A673 (cell line): ENCODE measurements at regions not wholly inside any gene's neighbourhood (a gene's known extent, or its start where the extent isn't known, plus 50 kb on each side); places are given as distances from the start of the nearest gene placed in this dataset.

Experiments used
- EZH2 ChIP-seq: fragments of 200-600 bp; sonication (generic); IDR thresholded peaks from 2 replicates; pipeline ENCODE4 v1.6.1; 2017; ENCODE audit warnings: borderline replicate concordance, low read depth, mild to moderate bottlenecking, mixed read lengths, antibody characterized with exemption, low read length; ENCODE audit not compliant: poor library complexity, severe bottlenecking
- TF ChIP-seq, protein P1 (sequence below): fragments of 300-800, 200-600 bp; sonication (generic); conservative IDR thresholded peaks from 2 replicates; pipeline ENCODE4 v1.5.1; 2017; ENCODE audit warnings: low read depth, mild to moderate bottlenecking, antibody characterized with exemption, low read length, moderate library complexity, mixed read lengths

DNA sequence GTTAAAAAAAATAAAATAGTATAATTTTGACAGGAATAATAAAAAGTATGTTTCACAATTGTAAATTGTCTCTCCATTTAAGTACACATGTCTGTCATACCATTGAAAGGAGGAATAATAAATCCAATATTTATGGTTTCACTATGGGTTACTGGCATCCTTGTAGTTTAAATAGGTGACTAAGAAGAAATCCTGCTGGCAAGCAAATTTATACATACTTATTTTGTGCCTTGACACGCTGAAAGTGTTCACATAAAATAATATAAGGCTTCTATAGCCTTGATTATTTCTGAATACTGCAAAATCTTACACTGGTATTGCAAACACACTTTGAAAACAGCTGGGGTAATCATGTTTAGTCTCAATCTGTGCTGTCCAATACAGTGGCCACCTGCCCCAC, 138.3 kb upstream of the ETAA1 start:
- TF ChIP-seq, protein P1, sequence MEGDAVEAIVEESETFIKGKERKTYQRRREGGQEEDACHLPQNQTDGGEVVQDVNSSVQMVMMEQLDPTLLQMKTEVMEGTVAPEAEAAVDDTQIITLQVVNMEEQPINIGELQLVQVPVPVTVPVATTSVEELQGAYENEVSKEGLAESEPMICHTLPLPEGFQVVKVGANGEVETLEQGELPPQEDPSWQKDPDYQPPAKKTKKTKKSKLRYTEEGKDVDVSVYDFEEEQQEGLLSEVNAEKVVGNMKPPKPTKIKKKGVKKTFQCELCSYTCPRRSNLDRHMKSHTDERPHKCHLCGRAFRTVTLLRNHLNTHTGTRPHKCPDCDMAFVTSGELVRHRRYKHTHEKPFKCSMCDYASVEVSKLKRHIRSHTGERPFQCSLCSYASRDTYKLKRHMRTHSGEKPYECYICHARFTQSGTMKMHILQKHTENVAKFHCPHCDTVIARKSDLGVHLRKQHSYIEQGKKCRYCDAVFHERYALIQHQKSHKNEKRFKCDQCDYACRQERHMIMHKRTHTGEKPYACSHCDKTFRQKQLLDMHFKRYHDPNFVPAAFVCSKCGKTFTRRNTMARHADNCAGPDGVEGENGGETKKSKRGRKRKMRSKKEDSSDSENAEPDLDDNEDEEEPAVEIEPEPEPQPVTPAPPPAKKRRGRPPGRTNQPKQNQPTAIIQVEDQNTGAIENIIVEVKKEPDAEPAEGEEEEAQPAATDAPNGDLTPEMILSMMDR = no peak
- no peak for TF ChIP-seq EZH2
